Lower leg skin (tissue), 4 donors: ENCODE measurements at regions not wholly inside any gene's neighbourhood (a gene's known extent, or its start where the extent isn't known, plus 50 kb on each side); places are given as distances from the start of the nearest gene placed in this dataset.

Experiments
- DNase-seq, 2 donors: peaks; one replicate each; pipeline ENCODE4 v3.0.0-alpha.2; 2019; ENCODE audit warnings: low spot score in 2 of 2
- H3K4me3 ChIP-seq: fragments of 200-600 bp; sonication (generic); 2 replicates; pipeline ENCODE4 v1.5.1; 2017; ENCODE audit warnings: mild to moderate bottlenecking, low read depth; ENCODE audit not compliant: poor library complexity, severe bottlenecking
- POLR2A ChIP-seq, 2 donors: fragments of 450-650 bp; IDR thresholded peaks; one replicate each; pipeline ENCODE4 v1.6.1; 2016 to 2017; ENCODE audit warnings: antibody characterized with exemption in 2 of 2, mild to moderate bottlenecking in 1 of 2, moderate library complexity in 1 of 2
- WGBS, 2 donors: methylation state at CpG; one replicate each; pipeline ENCODE4 v1.1.5; 2018; 5-methylcytosine and 5-hydroxymethylcytosine counted together
- intact Hi-C: fragments of 100-400 bp; cut with DNase I; formaldehyde crosslinking; loops from one replicate; pipeline ENCODE4 v1.15.0; 2023; ENCODE audit warnings: low total_unique reads
- TF ChIP-seq, protein P1 (sequence below), 3 donors: fragments of 450-650 bp; IDR thresholded peaks; one replicate each; pipeline ENCODE4 v1.5.1; 2016; ENCODE audit warnings: antibody characterized with exemption in 3 of 3, mild to moderate bottlenecking in 3 of 3, moderate library complexity in 2 of 3

DNA sequence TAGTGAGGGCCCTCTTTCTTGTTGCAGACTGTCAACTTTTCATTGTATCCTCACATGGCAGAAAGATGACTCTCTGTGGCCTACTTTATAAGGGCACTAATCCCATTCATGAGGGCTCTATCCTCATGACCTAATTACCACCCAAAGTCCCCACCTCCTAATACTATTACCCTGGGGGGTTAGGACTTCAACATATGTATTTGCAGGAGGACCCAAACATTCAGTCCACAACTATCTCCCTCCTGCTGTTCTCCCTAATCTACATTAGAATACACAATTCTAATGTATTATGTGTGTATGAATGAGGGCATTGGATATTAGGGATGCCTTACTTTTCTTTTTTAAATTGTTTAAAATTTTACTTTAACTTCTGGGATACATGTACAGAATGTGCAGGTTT is 246.0 kb upstream of the TANK start:
- no peak for DNase-seq
- intact Hi-C loops, result no loop called here
- TF ChIP-seq, protein P1, sequence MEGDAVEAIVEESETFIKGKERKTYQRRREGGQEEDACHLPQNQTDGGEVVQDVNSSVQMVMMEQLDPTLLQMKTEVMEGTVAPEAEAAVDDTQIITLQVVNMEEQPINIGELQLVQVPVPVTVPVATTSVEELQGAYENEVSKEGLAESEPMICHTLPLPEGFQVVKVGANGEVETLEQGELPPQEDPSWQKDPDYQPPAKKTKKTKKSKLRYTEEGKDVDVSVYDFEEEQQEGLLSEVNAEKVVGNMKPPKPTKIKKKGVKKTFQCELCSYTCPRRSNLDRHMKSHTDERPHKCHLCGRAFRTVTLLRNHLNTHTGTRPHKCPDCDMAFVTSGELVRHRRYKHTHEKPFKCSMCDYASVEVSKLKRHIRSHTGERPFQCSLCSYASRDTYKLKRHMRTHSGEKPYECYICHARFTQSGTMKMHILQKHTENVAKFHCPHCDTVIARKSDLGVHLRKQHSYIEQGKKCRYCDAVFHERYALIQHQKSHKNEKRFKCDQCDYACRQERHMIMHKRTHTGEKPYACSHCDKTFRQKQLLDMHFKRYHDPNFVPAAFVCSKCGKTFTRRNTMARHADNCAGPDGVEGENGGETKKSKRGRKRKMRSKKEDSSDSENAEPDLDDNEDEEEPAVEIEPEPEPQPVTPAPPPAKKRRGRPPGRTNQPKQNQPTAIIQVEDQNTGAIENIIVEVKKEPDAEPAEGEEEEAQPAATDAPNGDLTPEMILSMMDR (IDR thresholded peaks at IDR 0.05), result no peak
- TF ChIP-seq POLR2A (IDR thresholded peaks at IDR 0.05), result no peak
- H3K4me3 ChIP-seq, result no peak overlapping the region

DNA sequence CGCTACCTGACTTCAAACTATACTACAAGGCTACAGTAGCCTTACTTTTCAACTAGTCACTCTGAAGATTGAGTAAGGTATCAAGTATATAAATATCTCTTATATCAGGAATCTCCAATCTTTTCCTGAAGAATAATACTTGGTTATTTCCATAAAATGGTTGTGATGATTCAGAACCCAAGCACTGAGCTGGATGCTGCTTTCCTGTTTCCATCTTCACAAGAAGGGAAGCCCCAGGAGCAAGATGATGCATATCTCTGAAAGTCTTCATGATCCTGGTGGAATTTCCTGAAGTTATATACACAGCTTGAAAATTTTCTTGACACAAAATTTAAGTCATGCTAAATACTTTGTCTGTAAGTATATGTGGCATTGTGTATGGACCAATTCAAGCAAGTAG is 243.9 kb upstream of the TANK start:
- H3K4me3 ChIP-seq, result no peak overlapping the region
- no peak for DNase-seq
- intact Hi-C loops, result no loop called here
- TF ChIP-seq POLR2A (IDR thresholded peaks at IDR 0.05), result no peak
- TF ChIP-seq, protein P1 (IDR thresholded peaks at IDR 0.05), result no peak
- WGBS, 2 donors, result 95 to 100% methylated on average over 1 of the region's 1 CpG

DNA sequence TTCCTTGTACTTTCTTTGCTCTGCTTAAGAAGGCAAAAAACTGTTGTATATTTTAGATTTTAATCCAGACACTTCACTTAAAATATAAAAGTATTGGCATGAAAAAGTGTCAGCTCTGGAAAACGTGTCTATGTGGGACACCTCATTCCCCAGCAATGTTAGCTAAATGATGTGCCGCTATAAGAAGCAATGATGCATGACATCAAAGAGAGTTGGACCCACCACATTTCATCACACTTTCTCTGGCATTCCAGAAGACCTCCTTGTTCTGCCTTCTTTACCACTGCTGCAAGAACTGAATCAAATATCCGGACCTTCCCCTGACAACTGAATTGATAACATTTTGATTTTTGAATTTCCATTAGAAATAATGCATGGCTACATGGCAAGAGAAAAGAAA is 242.4 kb upstream of the TANK start:
- TF ChIP-seq, protein P1 (IDR thresholded peaks at IDR 0.05), result no peak
- no peak for DNase-seq
- intact Hi-C loops, result no loop called here
- WGBS, 2 donors, result 64 to 72% methylated on average over 3 of the region's 3 CpGs
- H3K4me3 ChIP-seq, result no peak overlapping the region

DNA sequence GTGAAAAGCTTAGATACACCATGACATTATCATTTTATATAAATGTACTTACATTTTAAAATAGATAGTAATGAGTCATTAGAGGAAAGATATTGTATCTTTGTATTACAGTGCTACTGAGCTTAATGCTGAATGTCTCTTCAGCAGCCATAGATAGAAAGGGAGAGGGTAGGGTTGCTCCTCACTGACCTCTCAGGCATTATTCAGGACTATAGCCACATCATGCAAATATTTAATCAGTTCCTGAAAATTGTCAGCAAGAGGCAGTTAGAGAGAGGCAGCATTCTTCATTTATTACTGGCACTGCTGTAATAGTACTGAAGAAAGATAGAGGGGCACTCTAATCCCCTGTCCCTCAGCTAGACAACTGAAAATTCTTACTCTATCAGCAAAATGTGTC is 242.0 kb upstream of the TANK start:
- TF ChIP-seq, protein P1 (IDR thresholded peaks at IDR 0.05), result no peak
- TF ChIP-seq POLR2A (IDR thresholded peaks at IDR 0.05), result no peak
- no peak overlapping the region for H3K4me3 ChIP-seq
- intact Hi-C loops, result no loop called here

GRCh38 chr2:160918906-160919503 is 241.2 kb upstream of the TANK start:
- H3K4me3 ChIP-seq, result no peak overlapping the region
- intact Hi-C loops, result no loop called here
- DNase-seq, result peak; percentile 26 to 86
- no peak for TF ChIP-seq POLR2A (IDR thresholded peaks at IDR 0.05)
- TF ChIP-seq, protein P1 (IDR thresholded peaks at IDR 0.05), result no peak
- 64 to 74% methylated on average over 4 of the region's 4 CpGs for WGBS, 2 donors

More for the DNA sequence above, 242.0 kb upstream of the TANK start:
- no peak for DNase-seq

DNA sequence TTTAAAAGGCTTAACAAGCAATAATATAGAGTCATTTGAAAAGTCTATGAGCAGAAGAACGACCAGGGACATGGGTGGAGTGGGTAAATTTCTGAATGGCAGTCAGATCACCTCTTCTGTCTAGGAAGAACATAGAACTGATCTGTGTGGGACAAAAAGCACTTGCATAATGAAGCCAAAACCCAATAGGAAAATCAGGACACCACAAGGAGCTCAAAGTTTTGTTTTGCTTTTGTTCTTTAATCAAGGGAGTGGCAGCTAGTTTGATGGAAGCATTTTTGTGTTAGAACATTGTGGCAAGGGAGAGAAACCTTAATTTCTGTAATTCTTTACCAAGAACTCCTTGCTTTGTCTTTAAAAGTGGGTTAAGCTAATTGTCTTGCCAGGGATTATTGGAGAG is 240.2 kb upstream of the TANK start:
- TF ChIP-seq, protein P1 (IDR thresholded peaks at IDR 0.05), result no peak
- no peak for TF ChIP-seq POLR2A (IDR thresholded peaks at IDR 0.05)
- DNase-seq, result no peak
- intact Hi-C loops, result no loop called here
- 51 to 62% methylated on average over 1 of the region's 1 CpG for WGBS, 2 donors
- no peak overlapping the region for H3K4me3 ChIP-seq
